Vagina (tissue), 1 donor: ENCODE measurements at regions not wholly inside any gene's neighbourhood (a gene's known extent, or its start where the extent isn't known, plus 50 kb on each side); places are given as distances from the start of the nearest gene placed in this dataset. TPM values are rescaled to one million over a fixed set of nuclear protein-coding genes. Genes with fewer than 3 reads are reported as not detected.

Source experiments
- small RNA-seq: library from RNA; depleted of rRNA; stranded (forward); fragments of <200 nt; gene quantifications from one replicate; pipeline ENCODE3, GENCODE V24; 2016

Small RNAs in the stretch of these regions (small RNA-seq; reads per million reads assigned to genes)
- not detected for gene AC138701.2
- gene IGHD1OR15-1A = not detected
- not detected for gene IGHD2OR15-2A
- gene IGHD3OR15-3A = not detected
- not detected for gene IGHD4OR15-4A
- gene IGHD5OR15-5A = not detected
- gene RN7SL584P = not detected
- gene RNU6-978P = not detected
